ENCODE measurements at regions not wholly inside any gene's neighbourhood (a gene's known extent, or its start where the extent isn't known, plus 50 kb on each side); places are given as distances from the start of the nearest gene placed in this dataset.
"Not testable (repeated sequence)": the region's sequence is repeated elsewhere in the genome, so short reads cannot be mapped to it uniquely, and the experiment has no call there.

GRCh38 chr3:74420538-74421124, 193.8 kb downstream of the CNTN3 start:
- DNase-seq (ENCODE audit: low spot score), result peak; percentile 24

- no peak for DNase-seq (ENCODE audit: low spot score)
Observed at GRCh38 chr3:74415731-74416130, 198.7 kb downstream of the CNTN3 start.

GRCh38 chr3:74413547-74414241, 200.8 kb downstream of the CNTN3 start:
- no peak for DNase-seq (ENCODE audit: low spot score)

- no peak for DNase-seq (ENCODE audit: low spot score)
Observed at GRCh38 chr3:74410276-74410941, 204.1 kb downstream of the CNTN3 start.

- DNase-seq (ENCODE audit: low spot score), result no peak
Observed at GRCh38 chr3:74409066-74409465, 205.4 kb downstream of the CNTN3 start.

GRCh38 chr3:74403307-74403706, 211.2 kb downstream of the CNTN3 start:
- DNase-seq (ENCODE audit: low spot score), result no peak

- no peak for DNase-seq (ENCODE audit: low spot score)
Observed at GRCh38 chr3:74402821-74403220, 211.6 kb downstream of the CNTN3 start.

- DNase-seq (ENCODE audit: low spot score), result no peak
Observed at GRCh38 chr3:74393426-74393825, 221.0 kb downstream of the CNTN3 start.

- peak; percentile 44 for DNase-seq (ENCODE audit: low spot score)
Observed at GRCh38 chr3:74390121-74390877, 224.2 kb downstream of the CNTN3 start.

GRCh38 chr3:74387111-74387735, 227.2 kb downstream of the CNTN3 start:
- no peak for DNase-seq (ENCODE audit: low spot score)

GRCh38 chr3:74384159-74384558, 230.3 kb downstream of the CNTN3 start:
- no peak for DNase-seq (ENCODE audit: low spot score)

- no peak for DNase-seq (ENCODE audit: low spot score)
Observed at GRCh38 chr3:74377669-74378068, 236.8 kb downstream of the CNTN3 start.

GRCh38 chr3:74376323-74376722, 238.1 kb downstream of the CNTN3 start:
- DNase-seq (ENCODE audit: low spot score), result not testable (repeated sequence)

- DNase-seq (ENCODE audit: low spot score), result no peak
Observed at GRCh38 chr3:74375653-74376052, 238.8 kb downstream of the CNTN3 start.

GRCh38 chr3:74372743-74373142, 241.7 kb downstream of the CNTN3 start:
- no peak for DNase-seq (ENCODE audit: low spot score)

GRCh38 chr3:74370342-74370741, 244.1 kb downstream of the CNTN3 start:
- DNase-seq (ENCODE audit: low spot score), result no peak

GRCh38 chr3:74366331-74366730, 248.1 kb downstream of the CNTN3 start:
- DNase-seq (ENCODE audit: low spot score), result no peak

- DNase-seq (ENCODE audit: low spot score), result no peak
Observed at GRCh38 chr3:74363346-74363745, 251.1 kb downstream of the CNTN3 start.

GRCh38 chr3:74360406-74360805, 254.1 kb downstream of the CNTN3 start:
- DNase-seq (ENCODE audit: low spot score), result no peak

- no peak for DNase-seq (ENCODE audit: low spot score)
Observed at GRCh38 chr3:74357881-74358280, 256.6 kb downstream of the CNTN3 start.

- DNase-seq (ENCODE audit: low spot score), result no peak
Observed at GRCh38 chr3:74353039-74353438, 261.4 kb downstream of the CNTN3 start.

- no peak for DNase-seq (ENCODE audit: low spot score)
Observed at GRCh38 chr3:74352166-74352565, 262.3 kb downstream of the CNTN3 start.

Measured in AG20443 (cell line).